ENCODE measurements at regions not wholly inside any gene's neighbourhood (a gene's known extent, or its start where the extent isn't known, plus 50 kb on each side); places are given as distances from the start of the nearest gene placed in this dataset.
"Not testable (repeated sequence)": the region's sequence is repeated elsewhere in the genome, so short reads cannot be mapped to it uniquely, and the experiment has no call there.

DNA sequence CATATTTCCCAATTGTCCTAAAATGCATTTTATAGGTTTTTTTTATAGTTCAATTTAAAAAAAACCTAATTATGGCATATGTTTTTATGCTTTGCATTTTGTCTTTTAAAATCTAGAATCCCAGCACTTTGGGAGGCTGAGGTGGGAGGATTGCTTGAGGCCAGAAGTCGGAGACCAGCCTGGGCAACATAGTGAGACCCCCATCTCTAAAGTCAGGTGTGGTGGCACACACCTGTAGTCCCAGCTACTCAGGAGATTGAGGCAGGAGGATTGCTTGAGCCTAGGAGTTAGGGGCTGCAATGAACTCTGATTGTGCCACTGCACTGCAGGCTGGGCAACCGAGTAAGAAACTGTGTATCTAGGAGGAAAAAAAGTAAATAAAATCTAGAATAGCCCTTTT is 137.2 kb upstream of the POU3F1 start:
- no peak for TF ChIP-seq POLR2A (IDR thresholded peaks at IDR 0.05)
- TF ChIP-seq, protein P1, sequence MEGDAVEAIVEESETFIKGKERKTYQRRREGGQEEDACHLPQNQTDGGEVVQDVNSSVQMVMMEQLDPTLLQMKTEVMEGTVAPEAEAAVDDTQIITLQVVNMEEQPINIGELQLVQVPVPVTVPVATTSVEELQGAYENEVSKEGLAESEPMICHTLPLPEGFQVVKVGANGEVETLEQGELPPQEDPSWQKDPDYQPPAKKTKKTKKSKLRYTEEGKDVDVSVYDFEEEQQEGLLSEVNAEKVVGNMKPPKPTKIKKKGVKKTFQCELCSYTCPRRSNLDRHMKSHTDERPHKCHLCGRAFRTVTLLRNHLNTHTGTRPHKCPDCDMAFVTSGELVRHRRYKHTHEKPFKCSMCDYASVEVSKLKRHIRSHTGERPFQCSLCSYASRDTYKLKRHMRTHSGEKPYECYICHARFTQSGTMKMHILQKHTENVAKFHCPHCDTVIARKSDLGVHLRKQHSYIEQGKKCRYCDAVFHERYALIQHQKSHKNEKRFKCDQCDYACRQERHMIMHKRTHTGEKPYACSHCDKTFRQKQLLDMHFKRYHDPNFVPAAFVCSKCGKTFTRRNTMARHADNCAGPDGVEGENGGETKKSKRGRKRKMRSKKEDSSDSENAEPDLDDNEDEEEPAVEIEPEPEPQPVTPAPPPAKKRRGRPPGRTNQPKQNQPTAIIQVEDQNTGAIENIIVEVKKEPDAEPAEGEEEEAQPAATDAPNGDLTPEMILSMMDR (IDR thresholded peaks at IDR 0.05), result no peak
- intact Hi-C loops (cut with DNase I), result no loop called here
- no peaks in the 10 kb centered on the region for H3K36me3 ChIP-seq (replicated peaks in 1 of 2)
- WGBS, 4 donors, result 77 to 82% (median 79%) methylated on average over 2 of the region's 2 CpGs
- H3K9me3 ChIP-seq (replicated peaks in 1 of 3), result no peaks in the 10 kb centered on the region
- no peaks in the 10 kb centered on the region for H3K27me3 ChIP-seq
- H3K4me1 ChIP-seq (replicated peaks in 1 of 2), result no peaks in the 10 kb centered on the region
- no peak overlapping the region for H3K4me3 ChIP-seq
- DNase-seq, result no peak
- H3K27ac ChIP-seq, result no peak overlapping the region

DNA sequence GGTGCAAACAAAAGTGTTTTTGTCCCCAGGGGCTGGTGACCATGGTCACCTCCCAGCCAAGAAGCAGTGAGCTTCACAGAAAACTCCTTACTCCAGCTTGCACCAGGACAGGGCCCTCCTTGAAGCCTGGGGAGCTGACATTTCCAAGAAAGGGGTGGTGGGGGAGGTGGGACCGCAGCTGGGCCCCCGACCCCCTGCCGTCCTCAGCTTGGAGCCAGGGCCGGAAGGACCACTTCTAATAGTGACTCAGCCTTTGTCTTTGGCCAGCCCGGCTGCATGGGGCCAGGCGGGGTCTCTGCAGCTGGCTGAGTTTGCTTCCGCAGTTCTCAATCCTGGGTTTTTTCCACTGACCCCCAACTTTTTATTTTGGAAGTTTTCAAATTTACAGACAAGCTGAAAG is 136.5 kb upstream of the POU3F1 start:
- Histone ChIP-seq H3K9me3 (replicated peaks in 1 of 3) (no peaks in the 10 kb centered on the region), H3K4me3 (no peak overlapping the region), H3K27ac (no peak overlapping the region), H3K27me3 (no peaks in the 10 kb centered on the region), H3K36me3 (replicated peaks in 1 of 2) (no peaks in the 10 kb centered on the region), H3K4me1 (replicated peaks in 1 of 2) (no peaks in the 10 kb centered on the region)
- WGBS, 4 donors, result 42 to 65% (median 54%) methylated on average over 6 to 7 of the region's 7 CpGs
- DNase-seq, result no peak
- intact Hi-C loops (cut with DNase I), result no loop called here
- no peak for TF ChIP-seq POLR2A (IDR thresholded peaks at IDR 0.05)
- TF ChIP-seq, protein P1 (IDR thresholded peaks at IDR 0.05), result no peak

DNA sequence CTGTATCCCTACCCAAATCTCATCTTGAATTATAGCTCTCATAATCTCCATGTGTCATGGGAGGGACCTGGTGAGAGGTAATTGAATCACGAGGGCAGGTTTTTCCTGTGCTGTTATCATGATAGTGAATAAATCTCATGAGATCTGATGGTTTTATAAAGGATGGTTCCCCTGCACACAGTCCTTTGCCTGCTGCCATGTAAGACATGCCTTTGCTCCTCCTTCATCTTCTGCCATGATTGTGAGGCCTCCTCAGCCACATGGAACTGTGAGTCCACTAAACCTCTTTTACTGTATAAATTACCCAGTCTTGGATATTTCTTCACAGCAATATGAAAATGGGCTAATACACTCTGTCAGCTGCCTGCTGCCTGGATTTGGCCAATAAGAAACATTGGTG is 133.8 kb upstream of the POU3F1 start:
- H3K9me3 ChIP-seq (replicated peaks in 1 of 3); H3K27me3 ChIP-seq; H3K36me3 ChIP-seq (replicated peaks in 1 of 2); H3K4me1 ChIP-seq (replicated peaks in 1 of 2); H3K27ac ChIP-seq; H3K4me3 ChIP-seq; DNase-seq; intact Hi-C loops (cut with DNase I): not testable (repeated sequence)
- 80 to 92% (median 88%) methylated on average over 1 of the region's 1 CpG for WGBS, 4 donors

DNA sequence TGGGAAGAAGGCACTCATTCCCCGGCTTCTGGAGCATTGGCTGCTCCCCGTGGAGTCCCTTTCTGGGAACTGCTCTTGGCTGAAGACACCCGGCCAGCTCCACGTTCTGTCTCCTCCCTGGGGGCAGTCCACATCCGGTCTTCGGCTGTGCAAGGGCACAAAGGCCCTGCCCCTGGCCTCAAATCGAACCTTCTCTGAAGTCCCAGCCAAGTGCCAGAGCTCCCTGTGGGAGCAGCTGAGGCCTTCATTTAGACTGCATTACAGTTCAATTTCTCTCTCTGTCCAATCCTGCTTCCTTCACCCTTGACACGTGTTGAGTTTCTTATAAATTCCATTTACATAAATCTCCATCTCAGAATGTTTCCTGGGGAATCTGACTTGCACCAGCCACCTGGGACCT is 132.9 kb upstream of the POU3F1 start:
- peak in 6 of 7 donors; percentile 28 to 69 (median 48) for DNase-seq
- Histone ChIP-seq H3K36me3 (replicated peaks in 1 of 2) (no peaks in the 10 kb centered on the region), H3K4me1 (replicated peaks in 1 of 2) (no peaks in the 10 kb centered on the region), H3K9me3 (replicated peaks in 1 of 3) (no peaks in the 10 kb centered on the region), H3K27ac (no peak overlapping the region), H3K27me3 (no peaks in the 10 kb centered on the region), H3K4me3 (no peak overlapping the region)
- 43 to 54% (median 48%) methylated on average over 7 to 8 of the region's 8 CpGs for WGBS, 4 donors
- intact Hi-C loops (cut with DNase I), result no loop called here
- no peak for TF ChIP-seq POLR2A (IDR thresholded peaks at IDR 0.05)
- TF ChIP-seq, protein P1 (IDR thresholded peaks at IDR 0.05), result no peak

DNA sequence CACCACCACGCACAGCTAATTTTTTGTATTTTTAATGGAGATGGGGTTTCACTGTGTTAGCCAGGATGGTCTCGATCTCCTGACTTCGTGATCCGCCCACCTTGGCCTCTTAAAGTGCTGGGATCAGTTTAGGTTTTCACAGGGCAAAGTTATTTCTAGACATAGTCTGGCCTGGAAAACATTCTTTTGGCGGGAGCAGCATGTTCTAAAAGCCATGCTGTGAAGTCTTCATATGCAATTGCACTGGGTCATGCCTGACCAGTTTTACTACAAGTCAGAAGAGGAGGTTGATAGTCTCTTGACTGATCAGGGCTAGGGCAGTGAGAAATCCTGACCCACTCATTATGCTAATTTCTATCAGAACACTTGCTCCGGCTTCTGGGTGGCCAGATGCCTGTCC is 131.6 kb upstream of the POU3F1 start:
- 84 to 91% (median 87%) methylated on average over 6 of the region's 6 CpGs for WGBS, 4 donors
- H3K4me1 ChIP-seq (replicated peaks in 1 of 2), result no peaks in the 10 kb centered on the region
- no peaks in the 10 kb centered on the region for H3K9me3 ChIP-seq (replicated peaks in 1 of 3)
- DNase-seq, result no peak
- no peak overlapping the region for H3K4me3 ChIP-seq
- H3K27me3 ChIP-seq, result no peaks in the 10 kb centered on the region
- TF ChIP-seq, protein P1 (IDR thresholded peaks at IDR 0.05), result no peak
- no peak for TF ChIP-seq POLR2A (IDR thresholded peaks at IDR 0.05)
- H3K27ac ChIP-seq, result no peak overlapping the region
- no peaks in the 10 kb centered on the region for H3K36me3 ChIP-seq (replicated peaks in 1 of 2)
- intact Hi-C loops (cut with DNase I), result no loop called here

Data from adrenal gland (tissue), 9 donors.